ENCODE measurements at regions not wholly inside any gene's neighbourhood (a gene's known extent, or its start where the extent isn't known, plus 50 kb on each side); places are given as distances from the start of the nearest gene placed in this dataset.

- DNase-seq (ENCODE audit: low spot score) (peak; percentile 91), ATAC-seq (ENCODE audit: low FRiP score) (peak; percentile 84)
- no peak for TF ChIP-seq CTCF (IDR thresholded peaks at IDR 0.05)
These were observed 213.4 kb upstream of the GATA6 start for GRCh38 chr18:21955757-21956652.

- DNase-seq (ENCODE audit: low spot score) (no peak), ATAC-seq (ENCODE audit: low FRiP score) (no peak)
- TF ChIP-seq CTCF (IDR thresholded peaks at IDR 0.05): no peak
These were observed 211.1 kb upstream of the GATA6 start for GRCh38 chr18:21958263-21958662.

GRCh38 chr18:21958707-21959450 lies 210.5 kb upstream of the GATA6 start:
- DNase-seq (ENCODE audit: low spot score) (no peak), ATAC-seq (ENCODE audit: low FRiP score) (no peak)
- no peak for TF ChIP-seq CTCF (IDR thresholded peaks at IDR 0.05)

GRCh38 chr18:21960189-21960588 lies 209.2 kb upstream of the GATA6 start:
- no peak for ATAC-seq (ENCODE audit: low FRiP score)
- TF ChIP-seq CTCF (IDR thresholded peaks at IDR 0.05): no peak
- DNase-seq (ENCODE audit: low spot score): no peak

GRCh38 chr18:21963336-21963735 lies 206.1 kb upstream of the GATA6 start:
- ATAC-seq (ENCODE audit: low FRiP score) (no peak), DNase-seq (ENCODE audit: low spot score) (no peak)
- TF ChIP-seq CTCF (IDR thresholded peaks at IDR 0.05): no peak

- no peak for DNase-seq (ENCODE audit: low spot score)
- no peak for ATAC-seq (ENCODE audit: low FRiP score)
- TF ChIP-seq CTCF (IDR thresholded peaks at IDR 0.05): no peak
These were observed 201.1 kb upstream of the GATA6 start for GRCh38 chr18:21968338-21968737.
